CD4-positive, alpha-beta T cell treated with Interleukin-4 for 1 hour (primary cell): ENCODE measurements at regions not wholly inside any gene's neighbourhood (a gene's known extent, or its start where the extent isn't known, plus 50 kb on each side); places are given as distances from the start of the nearest gene placed in this dataset.
A peak's percentile ranks its signal among the peaks of the same experiment; 100 is the strongest.

Experiments used
- DNase-seq, 2 donors: peaks; one replicate each; pipeline ENCODE4 v3.0.0-alpha.2; 2020 to 2022

GRCh38 chr18:68623342-68623741, 91.6 kb downstream of the TMX3 start:
- peak in 1 of 2 donors; percentile 14 for DNase-seq

- no peak for DNase-seq
Measured at GRCh38 chr18:68611311-68611710, 103.6 kb downstream of the TMX3 start.

GRCh38 chr18:68608851-68609490, 105.9 kb downstream of the TMX3 start:
- DNase-seq, result no peak

- no peak for DNase-seq
Measured at GRCh38 chr18:68607852-68608251, 107.1 kb downstream of the TMX3 start.

DNA sequence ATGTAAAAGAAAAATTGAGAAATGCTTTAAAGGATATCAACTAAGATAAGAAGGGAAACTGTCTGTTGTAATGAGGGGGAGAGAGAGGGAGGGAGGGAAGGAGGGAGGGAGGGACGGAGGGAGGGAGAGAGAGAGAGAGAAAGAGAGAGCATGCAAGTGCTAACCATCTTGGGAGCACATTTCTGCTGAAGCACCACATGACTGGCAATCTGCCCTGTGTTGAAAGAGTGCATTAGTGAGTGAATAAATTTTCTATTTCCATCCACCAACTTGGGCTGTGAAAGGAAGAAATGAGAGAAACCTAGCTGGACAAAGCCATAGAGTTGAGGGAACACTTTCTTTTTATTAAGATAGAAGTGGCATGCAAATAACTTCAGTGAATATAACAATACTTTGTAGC, 110.7 kb downstream of the TMX3 start:
- DNase-seq, result no peak

- no peak for DNase-seq
Measured at GRCh38 chr18:68596016-68596415, 118.9 kb downstream of the TMX3 start.

DNA sequence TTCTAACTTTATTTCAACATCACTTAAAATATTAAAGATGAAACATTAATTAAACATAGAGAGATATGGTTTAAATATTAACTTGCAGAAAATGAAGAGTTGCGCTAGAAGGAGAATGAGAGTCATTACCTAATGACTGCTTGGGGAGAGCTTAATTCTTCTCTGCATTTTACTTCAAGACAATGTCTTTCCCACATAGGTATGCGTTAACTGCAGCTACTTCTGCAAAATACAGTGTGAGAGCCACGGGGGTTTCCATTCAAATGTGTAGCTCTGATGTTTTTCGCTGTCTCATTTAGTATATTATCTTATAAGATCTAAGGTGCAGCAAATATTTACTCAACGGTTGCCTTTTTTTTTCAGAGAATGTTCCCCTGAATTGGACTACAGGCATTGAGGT, 126.7 kb downstream of the TMX3 start:
- DNase-seq, result no peak

- DNase-seq, result no peak
Measured at GRCh38 chr18:68583685-68584084, 131.2 kb downstream of the TMX3 start.

GRCh38 chr18:68574311-68574710, 140.6 kb downstream of the TMX3 start:
- no peak for DNase-seq

DNA sequence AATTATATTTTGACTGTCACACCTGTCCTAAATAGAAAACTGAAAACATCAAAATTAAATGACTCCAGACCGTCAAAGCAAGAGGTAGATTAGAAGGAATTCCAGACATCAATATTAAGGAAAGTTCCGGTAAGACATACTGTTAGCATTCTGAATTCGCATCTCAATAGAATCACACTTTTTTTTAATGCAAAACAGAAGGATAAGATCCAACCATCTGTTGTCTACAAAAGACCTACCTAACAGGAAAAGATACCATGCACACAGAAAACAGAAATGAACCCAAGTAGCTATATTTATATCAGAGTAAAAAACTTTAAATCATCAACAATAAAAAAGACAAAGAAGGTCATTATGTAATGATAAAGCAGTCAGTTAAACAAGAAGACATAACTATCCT, 145.0 kb downstream of the TMX3 start:
- DNase-seq, result no peak

DNA sequence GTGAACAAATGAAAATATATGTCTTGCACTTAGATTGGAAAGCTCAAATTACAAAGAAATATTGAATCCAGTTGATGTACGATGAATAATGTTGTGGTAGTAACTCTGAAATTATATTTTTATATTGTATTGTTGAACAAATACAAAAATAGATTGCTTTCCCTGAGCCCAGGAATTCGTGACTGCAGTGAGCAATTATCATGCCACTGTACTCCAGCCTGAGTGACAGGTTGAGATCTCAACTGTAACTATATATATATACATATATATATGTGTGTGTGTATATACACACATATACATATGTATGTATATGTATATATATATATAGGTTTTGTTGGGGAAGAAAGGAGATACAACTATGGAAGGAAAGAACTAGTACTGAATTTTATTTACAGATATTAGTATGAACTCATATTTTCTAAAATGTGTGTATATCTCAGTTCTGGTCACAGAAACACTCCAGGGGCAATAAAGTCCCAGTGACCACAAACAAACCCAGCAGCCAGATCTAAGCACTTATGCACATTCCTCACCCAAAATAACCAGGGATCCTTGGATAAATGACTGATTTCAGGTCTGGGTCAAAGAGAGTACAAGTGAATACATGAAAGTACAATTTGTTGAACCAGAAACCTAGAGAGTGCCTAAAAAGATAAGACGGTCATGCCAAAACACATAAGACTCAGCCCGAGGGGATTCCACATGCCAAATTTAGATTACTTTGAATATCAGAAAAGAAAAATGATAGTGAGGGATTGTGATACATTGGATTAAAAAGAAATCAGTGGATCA, 146.3 kb downstream of the TMX3 start:
- DNase-seq, result no peak

- no peak for DNase-seq
Measured at GRCh38 chr18:68566991-68567390, 147.9 kb downstream of the TMX3 start.

DNA sequence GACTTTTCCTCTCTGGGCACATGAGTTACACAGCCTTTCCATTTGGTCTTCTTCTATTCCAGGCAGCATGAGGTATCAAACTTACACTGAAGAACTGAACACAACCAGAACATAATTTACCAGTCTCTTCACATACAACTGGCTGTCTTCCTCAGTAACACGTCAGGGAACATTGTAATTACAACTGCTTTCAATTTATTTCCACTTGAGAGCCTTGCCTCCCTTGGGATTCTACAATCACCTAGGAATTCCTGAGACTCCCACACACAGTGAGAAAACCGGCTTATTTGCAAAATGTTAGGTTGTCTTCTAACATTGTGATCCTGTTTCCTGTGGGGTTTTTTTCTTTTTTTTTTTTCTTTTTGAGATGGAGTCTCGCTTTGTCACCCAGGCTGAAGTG, 149.9 kb downstream of the TMX3 start:
- DNase-seq, result no peak

DNA sequence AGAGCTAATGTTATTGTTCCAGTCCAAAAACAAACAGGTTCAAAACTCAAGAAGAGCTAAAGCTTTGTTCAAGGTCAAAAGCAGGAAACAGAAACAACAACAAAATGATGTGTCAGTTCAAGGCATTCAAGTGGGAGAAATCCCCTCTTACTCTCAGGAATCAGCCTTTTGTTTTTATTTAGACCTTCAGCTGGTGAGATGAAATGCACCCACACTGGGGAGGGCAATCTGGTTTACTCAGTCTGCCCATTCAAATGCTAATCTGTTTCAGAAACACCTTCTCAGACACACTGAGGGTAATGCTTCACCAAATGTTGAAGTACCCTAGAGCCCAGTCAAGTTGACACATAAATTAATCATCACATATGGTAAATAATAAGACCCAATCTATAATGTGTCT, 150.6 kb downstream of the TMX3 start:
- no peak for DNase-seq

- no peak for DNase-seq
Measured at GRCh38 chr18:68560128-68560527, 154.8 kb downstream of the TMX3 start.

GRCh38 chr18:68557183-68557582, 157.7 kb downstream of the TMX3 start:
- no peak for DNase-seq

DNA sequence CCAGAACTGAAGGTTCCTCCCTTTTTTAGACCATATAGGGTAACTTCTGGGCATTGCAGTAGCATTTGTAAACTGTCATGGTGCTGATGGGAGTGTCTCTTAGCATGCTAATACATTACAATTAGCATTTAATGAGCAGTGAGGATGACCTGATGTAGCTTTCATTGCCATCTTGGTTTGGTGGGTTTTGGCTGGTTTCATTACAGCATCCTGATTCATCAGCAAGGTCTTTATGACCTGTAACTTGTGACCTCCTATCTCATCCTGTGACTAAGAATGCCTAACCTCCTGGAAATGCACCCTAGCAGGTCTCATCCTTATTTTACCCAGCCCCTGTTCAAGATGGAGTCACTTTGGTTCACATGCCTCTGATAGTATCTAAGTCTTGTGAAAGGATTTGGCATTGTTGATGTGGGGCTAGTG, 159.0 kb downstream of the TMX3 start:
- DNase-seq, result no peak

DNA sequence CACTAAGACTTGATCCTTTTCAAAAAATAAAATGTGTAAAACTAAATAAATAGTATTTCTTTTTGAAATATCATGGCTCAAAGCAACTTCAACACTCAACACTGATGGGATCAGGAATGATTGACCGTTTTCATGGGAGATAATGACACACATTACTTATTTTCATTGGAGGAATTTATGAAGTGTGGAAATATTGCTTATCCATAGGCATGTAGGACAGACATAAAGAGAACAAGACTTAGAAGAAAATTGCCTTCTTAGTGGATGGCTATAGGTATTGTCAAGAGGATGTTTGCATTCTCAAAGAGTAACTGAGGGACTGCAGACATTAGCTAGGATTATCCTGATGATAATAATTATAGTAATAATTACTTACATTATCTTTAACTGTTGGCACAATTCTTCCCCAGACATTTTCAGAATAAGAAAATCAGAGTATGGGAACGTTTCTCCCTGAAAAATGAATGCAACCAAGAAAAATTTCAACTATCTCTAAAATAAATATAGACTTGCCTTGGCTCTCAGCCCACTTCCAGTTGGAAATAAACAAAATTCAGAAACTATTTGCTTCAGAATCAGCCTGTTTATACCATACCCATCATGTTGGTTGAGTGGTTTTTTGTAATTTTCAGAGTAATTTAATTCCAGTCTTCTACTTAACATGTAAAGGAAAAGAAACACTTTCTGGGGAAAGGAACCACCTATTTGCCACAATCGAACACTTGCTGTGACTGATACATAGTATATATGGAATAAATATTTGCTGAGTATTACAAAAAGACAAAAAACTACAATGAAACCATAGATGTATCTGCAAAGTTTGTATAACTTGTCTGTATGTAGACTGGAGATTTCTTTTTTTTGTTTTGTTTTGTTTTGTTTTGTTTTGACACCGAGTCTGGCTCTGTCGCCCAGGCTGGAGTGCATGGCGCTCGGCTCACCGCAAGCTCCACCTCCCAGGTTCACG, 165.7 kb downstream of the TMX3 start:
- DNase-seq, result no peak

- no peak for DNase-seq
Measured at GRCh38 chr18:68543344-68543743, 171.6 kb downstream of the TMX3 start.

DNA sequence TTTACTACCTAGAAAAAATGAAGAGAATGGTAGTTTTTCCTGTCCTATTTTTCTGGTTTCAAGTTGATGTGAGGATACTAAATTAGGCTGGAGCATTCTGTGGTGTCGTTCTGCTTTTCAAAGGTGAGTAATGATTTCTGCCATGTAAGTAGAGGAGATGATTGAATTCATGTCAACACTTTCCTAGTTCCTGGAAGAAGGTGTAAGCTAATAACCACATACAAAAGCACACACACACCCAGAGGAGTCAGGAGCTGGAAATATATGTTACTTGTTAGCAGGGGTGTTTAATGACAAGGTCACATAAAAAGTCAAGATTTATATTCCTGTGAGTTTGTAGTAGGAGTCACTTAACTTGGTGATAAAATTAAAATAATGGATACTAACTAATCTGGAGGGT, 172.1 kb downstream of the TMX3 start:
- DNase-seq, result no peak

DNA sequence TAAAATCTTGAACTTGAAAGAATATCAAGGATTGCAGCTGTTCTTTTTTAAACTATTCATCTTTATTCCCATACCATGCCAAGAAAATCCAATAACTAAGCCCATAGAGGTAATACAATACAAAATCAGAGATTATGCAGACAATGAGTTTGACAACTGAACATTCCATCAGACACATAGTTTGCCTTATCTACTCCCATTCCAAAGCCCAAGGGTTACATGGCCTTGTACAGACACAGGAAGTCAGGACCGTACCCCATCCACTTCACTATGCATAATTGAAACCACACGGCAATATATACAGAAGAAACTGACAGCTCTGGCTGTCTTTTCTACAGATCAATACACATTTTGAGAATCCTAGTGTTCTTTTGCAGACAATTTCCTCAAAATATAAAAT, 181.3 kb downstream of the TMX3 start:
- no peak for DNase-seq

DNA sequence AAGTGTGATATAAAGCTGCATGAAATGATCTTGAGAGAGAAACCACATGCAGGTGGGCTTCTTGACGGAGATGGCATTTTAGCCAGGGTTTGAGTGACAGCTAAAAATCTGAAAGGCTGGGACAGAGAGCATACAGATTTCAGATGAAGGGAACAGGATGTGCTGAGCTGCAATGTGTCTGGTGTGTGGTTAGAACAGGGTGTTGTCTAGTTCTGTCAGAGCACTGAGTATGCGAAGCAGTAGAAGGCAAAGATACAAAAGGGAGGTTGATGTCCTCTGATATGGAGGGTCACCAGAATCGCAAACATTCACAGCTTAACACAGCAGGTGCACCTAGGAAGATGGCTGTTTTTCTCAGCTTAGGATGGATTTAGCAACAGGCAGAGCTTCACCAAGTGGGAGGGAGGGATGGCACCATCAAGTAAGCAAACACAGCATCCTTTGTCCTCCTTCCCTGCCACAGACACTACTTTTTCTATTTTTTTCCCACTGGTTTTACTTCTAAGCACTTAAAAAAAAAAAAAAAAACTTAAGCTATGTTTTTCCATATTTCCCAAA, 182.5 kb downstream of the TMX3 start:
- DNase-seq, result peak in 1 of 2 donors; percentile 1

DNA sequence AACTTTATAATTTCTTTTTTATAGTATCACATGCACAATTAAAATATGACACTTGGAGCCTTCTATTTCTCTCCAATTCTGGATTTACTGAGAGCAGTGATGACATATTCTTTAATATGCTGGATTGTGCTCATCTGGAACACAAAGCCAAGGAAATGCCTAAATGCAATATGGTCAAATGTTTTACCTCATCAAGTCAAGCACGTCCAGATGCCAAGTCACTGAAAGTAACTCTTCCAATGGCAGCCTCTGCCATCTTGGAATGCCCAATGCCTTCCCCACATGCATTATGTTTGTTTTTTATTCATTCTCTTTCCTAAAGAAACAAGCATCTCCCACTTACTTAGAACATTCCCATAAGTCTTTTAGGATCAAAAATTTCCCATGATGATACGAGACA, 189.8 kb downstream of the TMX3 start:
- DNase-seq, result no peak
